Activated naive CD4-positive, alpha-beta T cell treated with anti-CD3 and anti-CD28 coated beads, Interleukin-2, amount 50 U/mL, for 24 hours (primary cell): ENCODE measurements at regions not wholly inside any gene's neighbourhood (a gene's known extent, or its start where the extent isn't known, plus 50 kb on each side); places are given as distances from the start of the nearest gene placed in this dataset.
"Not testable (repeated sequence)": the region's sequence is repeated elsewhere in the genome, so short reads cannot be mapped to it uniquely, and the experiment has no call there.

Source experiments
- H3K27ac Mint-ChIP-seq: one replicate; pipeline ENCODE4 v1.8.0; 2021; ENCODE audit warnings: mild to moderate bottlenecking, mixed read lengths
- H3K27me3 Mint-ChIP-seq: one replicate; pipeline ENCODE4 v1.8.0; 2021; ENCODE audit warnings: mixed read lengths
- H3K36me3 Mint-ChIP-seq: one replicate; pipeline ENCODE4 v1.8.0; 2021; ENCODE audit warnings: mixed read lengths
- H3K4me1 Mint-ChIP-seq: one replicate; pipeline ENCODE4 v1.8.0; 2021; ENCODE audit warnings: mixed read lengths
- H3K4me3 Mint-ChIP-seq: one replicate; pipeline ENCODE4 v1.8.0; 2021; ENCODE audit warnings: mild to moderate bottlenecking, mixed read lengths
- H3K9me3 Mint-ChIP-seq: one replicate; pipeline ENCODE4 v1.8.0; 2021; ENCODE audit warnings: mixed read lengths

- Mint-ChIP-seq H3K9me3 (no peaks in the 10 kb centered on the region), H3K36me3 (no peaks in the 10 kb centered on the region), H3K4me3 (no peak overlapping the region), H3K4me1 (no peaks in the 10 kb centered on the region), H3K27ac (no peak overlapping the region), H3K27me3 (peaks cover 6% of the 10 kb centered on the region)
Observed at GRCh38 chr11:109956124-109956793, 136.9 kb upstream of the ZC3H12C start.

GRCh38 chr11:109957000-109957399, 136.2 kb upstream of the ZC3H12C start:
- Mint-ChIP-seq H3K27me3 (peaks cover 6% of the 10 kb centered on the region), H3K4me1 (no peaks in the 10 kb centered on the region), H3K27ac (no peak overlapping the region), H3K9me3 (no peaks in the 10 kb centered on the region), H3K36me3 (no peaks in the 10 kb centered on the region), H3K4me3 (no peak overlapping the region)

DNA sequence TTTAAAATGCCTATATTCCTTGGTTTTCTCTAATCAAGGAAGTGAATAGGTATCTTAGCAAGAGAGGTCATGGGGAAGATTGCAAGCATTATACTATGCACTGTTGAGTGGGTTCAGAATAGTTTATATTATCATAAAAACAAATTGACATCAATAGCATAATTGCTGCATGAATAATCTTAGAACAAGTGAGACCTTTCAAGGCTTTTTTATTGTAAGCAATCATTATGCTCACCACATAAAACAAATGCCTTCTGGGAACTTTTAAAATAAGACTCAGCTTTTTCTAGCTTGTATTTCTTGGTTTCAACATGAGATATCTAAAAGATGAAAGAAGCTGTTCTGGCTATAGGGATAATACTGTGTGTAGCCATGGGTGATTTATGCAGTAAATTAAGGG, 135.6 kb upstream of the ZC3H12C start:
- Mint-ChIP-seq H3K4me1 (no peaks in the 10 kb centered on the region), H3K4me3 (no peak overlapping the region), H3K9me3 (no peaks in the 10 kb centered on the region), H3K27me3 (peaks cover 6% of the 10 kb centered on the region), H3K36me3 (no peaks in the 10 kb centered on the region), H3K27ac (no peak overlapping the region)

DNA sequence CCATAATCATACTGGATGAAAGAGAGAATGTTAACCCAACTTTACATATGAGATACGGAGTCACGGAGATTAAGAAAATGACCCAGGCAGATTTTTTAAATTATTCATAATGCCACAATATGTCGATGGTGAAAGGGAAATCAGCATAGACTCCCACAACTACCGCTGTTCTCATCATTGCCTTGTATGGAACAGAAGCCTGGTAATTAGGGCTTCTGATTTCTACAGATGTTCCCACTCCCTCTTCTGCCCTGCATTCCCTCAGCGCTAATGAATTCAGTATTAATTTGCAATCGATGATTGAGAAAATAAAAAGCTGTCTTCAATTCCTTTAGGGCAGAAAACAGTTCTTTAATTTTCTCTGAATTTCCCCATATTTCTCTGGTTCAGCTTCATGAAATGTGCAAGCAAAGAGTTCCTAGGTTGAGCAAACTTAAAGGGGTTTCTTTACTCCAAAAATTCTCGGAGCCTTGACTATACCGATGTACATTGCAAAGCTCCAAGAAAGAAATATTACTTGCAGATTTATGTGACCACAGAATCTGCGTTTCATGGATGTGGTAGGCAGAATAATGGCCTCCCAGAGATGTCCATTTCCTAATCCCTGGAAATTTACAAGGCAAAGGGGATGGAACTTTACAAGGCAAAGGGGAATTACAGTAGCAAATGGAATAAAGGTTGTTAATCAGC, 134.9 kb upstream of the ZC3H12C start:
- Mint-ChIP-seq H3K27me3 (peaks cover 5% of the 10 kb centered on the region), H3K9me3 (no peaks in the 10 kb centered on the region), H3K4me3 (no peak overlapping the region), H3K36me3 (no peaks in the 10 kb centered on the region), H3K27ac (no peak overlapping the region), H3K4me1 (no peaks in the 10 kb centered on the region)

DNA sequence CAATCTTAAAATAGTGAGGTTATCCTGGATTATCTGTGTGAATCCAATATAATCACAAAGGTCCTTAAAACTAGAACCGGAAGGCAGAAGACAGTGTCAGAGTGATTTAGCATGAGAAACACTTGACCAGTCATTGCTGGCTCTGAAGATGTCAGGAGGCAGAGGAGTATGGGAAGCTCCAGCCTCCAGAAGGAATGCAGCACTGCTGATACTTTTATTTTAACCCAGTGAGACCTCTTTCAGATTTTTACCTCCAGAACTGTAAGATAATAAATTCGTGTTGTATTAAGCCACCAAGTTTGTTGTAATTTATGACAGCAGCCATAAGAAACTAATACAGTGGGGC, 134.4 kb upstream of the ZC3H12C start:
- Mint-ChIP-seq H3K9me3 (no peaks in the 10 kb centered on the region), H3K27ac (no peak overlapping the region), H3K36me3 (no peaks in the 10 kb centered on the region), H3K4me3 (no peak overlapping the region), H3K4me1 (no peaks in the 10 kb centered on the region), H3K27me3 (peaks cover 4% of the 10 kb centered on the region)

GRCh38 chr11:109960831-109961230, 132.4 kb upstream of the ZC3H12C start:
- peaks cover 2% of the 10 kb centered on the region for H3K27me3 Mint-ChIP-seq
- no peaks in the 10 kb centered on the region for H3K36me3 Mint-ChIP-seq
- no peak overlapping the region for H3K27ac Mint-ChIP-seq

DNA sequence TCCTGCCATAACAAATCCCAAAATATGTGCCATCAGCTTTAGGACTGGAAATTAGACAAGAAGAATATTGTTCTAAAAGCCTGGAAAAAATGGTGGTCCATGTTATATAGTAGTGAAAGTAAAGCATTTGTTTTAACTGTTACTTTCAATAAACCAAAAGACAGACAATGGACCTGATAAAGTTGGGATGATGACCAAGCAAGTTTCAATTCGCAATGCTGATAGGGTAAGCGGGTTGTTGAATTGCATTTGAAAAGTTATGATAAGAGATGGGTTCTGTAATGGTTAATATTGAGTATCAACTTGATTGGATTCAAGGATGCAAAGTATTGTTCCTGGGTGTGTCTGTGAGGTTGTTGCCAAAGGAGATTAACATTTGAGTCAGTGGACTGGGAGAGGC, 131.9 kb upstream of the ZC3H12C start:
- Mint-ChIP-seq H3K4me3 (no peak overlapping the region), H3K4me1 (no peaks in the 10 kb centered on the region), H3K27me3 (peaks cover 2% of the 10 kb centered on the region), H3K9me3 (no peaks in the 10 kb centered on the region), H3K36me3 (no peaks in the 10 kb centered on the region), H3K27ac (no peak overlapping the region)

More at GRCh38 chr11:109960831-109961230, 132.4 kb upstream of the ZC3H12C start:
- H3K4me3 Mint-ChIP-seq: no peak overlapping the region
- H3K9me3 Mint-ChIP-seq: no peaks in the 10 kb centered on the region
- no peaks in the 10 kb centered on the region for H3K4me1 Mint-ChIP-seq

DNA sequence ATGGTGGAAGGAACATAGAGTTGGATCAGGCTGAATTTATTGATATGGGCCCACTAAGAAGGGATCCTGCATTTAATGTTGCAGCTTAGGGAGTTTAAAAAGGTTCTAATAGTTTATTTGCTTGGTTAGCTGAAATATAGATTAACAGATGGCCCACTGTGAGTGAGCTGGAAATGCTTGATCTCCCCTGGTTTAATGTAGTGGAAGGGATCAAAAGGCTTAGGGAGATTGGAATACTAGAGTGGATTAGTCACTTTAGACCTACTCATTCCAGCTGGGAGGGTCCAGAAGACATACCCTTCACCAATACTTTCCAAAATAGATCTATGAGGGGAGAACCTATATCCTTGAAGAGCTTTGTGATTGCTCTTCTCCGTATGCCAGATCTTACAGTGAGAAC, 130.1 kb upstream of the ZC3H12C start:
- Mint-ChIP-seq H3K36me3 (no peaks in the 10 kb centered on the region), H3K27ac (no peak overlapping the region), H3K4me1 (no peaks in the 10 kb centered on the region), H3K27me3 (no peaks in the 10 kb centered on the region), H3K4me3 (no peak overlapping the region), H3K9me3 (no peaks in the 10 kb centered on the region)

- no peaks in the 10 kb centered on the region for H3K4me1 Mint-ChIP-seq
- no peak overlapping the region for H3K27ac Mint-ChIP-seq
- H3K36me3 Mint-ChIP-seq: no peaks in the 10 kb centered on the region
- H3K4me3 Mint-ChIP-seq: no peak overlapping the region
- H3K27me3 Mint-ChIP-seq: no peaks in the 10 kb centered on the region
- no peaks in the 10 kb centered on the region for H3K9me3 Mint-ChIP-seq
Observed at GRCh38 chr11:109964487-109964886, 128.7 kb upstream of the ZC3H12C start.

- H3K27me3 Mint-ChIP-seq, H3K4me3 Mint-ChIP-seq, H3K36me3 Mint-ChIP-seq, H3K9me3 Mint-ChIP-seq, H3K4me1 Mint-ChIP-seq, H3K27ac Mint-ChIP-seq: not testable (repeated sequence)
Observed at GRCh38 chr11:109965445-109965844, 127.7 kb upstream of the ZC3H12C start.

DNA sequence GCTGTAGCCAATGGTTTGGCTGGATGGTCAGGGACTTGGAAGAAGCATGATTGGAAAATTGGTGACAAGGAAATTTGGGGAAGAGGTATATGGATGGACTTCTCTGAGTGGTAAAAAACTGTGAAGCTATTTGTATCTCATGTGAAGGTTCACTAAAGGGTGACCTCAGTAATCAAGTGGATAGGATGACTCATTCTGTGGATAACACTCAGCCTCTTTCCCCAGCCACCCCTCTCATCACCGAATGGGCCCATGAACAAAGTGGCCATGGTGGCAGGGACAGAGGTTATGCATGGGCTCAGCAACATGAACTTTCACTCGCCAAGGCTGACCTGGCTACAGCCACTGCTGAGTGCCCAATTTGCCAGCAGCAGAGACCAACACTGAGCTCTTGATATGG, 127.3 kb upstream of the ZC3H12C start:
- H3K9me3 Mint-ChIP-seq, H3K36me3 Mint-ChIP-seq, H3K4me3 Mint-ChIP-seq, H3K27ac Mint-ChIP-seq, H3K4me1 Mint-ChIP-seq, H3K27me3 Mint-ChIP-seq: not testable (repeated sequence)

GRCh38 chr11:109967136-109967535, 126.1 kb upstream of the ZC3H12C start:
- H3K27me3 Mint-ChIP-seq, H3K4me1 Mint-ChIP-seq, H3K36me3 Mint-ChIP-seq, H3K9me3 Mint-ChIP-seq, H3K27ac Mint-ChIP-seq, H3K4me3 Mint-ChIP-seq: not testable (repeated sequence)

DNA sequence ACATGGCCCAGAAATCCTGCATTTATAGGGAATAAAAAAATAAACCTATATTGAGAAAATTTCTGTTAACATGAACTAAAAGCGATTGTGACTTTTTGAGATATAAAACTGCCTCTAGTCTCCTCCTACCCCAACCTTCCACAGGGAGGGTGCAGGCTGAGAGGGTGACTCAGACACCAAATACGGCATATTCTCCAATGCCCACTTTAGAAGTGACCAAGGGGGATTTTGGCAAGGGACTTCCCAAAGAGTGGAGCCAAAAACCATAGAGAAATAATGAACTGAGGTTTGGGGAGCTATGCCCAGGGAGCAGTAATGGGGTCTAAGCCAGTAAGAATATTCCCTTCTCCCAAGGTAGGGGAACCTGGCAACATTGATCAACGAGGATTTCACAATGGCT, 124.9 kb upstream of the ZC3H12C start:
- Mint-ChIP-seq H3K27ac (no peak overlapping the region), H3K9me3 (no peaks in the 10 kb centered on the region), H3K4me1 (no peaks in the 10 kb centered on the region), H3K36me3 (no peaks in the 10 kb centered on the region), H3K4me3 (no peak overlapping the region), H3K27me3 (no peaks in the 10 kb centered on the region)

DNA sequence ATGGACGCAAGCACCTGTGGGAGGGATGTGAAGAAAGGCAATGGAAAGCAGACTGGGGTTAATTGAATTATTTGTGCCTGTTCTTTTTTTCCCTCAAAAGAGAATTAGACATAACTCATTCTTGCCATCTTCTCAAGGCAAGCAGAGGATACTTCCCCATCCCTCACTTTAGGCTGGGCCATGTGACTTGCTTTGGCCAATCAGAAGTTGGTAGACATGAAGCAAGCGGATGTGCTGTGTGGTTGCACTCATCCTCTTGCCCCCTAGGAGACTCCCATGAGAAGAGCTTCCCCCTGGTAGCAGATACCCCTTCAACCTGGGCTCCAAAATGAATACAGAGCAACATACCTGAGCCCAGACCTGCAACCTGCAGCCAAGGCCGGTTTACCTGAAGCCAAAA, 124.4 kb upstream of the ZC3H12C start:
- H3K4me1 Mint-ChIP-seq: no peaks in the 10 kb centered on the region
- no peaks in the 10 kb centered on the region for H3K27me3 Mint-ChIP-seq
- H3K9me3 Mint-ChIP-seq: no peaks in the 10 kb centered on the region
- H3K27ac Mint-ChIP-seq: no peak overlapping the region
- H3K4me3 Mint-ChIP-seq: no peak overlapping the region
- H3K36me3 Mint-ChIP-seq: no peaks in the 10 kb centered on the region

DNA sequence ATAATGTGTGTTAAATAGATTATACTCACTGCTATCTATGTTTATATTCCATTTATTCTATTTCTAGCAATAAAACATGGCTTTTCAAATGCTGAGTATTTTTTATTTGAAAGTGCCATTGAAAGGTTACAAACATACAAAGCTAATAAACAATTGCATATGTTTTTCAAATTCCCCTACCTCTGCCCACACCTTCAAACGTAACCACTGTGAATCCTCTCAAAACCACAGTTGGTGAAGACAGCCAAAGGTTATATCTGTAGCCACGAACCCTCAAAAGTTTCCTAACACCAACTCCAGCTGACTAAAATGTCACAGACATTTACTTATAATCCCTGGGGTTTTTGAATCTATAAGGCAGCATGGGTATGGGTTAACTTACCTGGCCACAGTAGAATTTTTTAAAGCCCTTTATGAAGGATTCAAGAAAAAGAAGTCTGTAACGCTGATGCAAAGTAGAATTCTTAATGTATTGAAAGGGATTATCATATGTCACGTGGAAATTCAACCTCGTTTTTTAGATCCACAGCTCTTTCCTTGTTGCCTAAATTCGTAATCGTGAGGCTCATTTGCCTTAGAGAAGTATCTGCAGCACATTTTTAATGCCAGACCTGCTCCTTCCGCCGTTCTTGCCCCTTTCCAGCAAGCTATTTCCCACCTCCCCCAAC, 122.5 kb upstream of the ZC3H12C start:
- Mint-ChIP-seq H3K9me3 (no peaks in the 10 kb centered on the region), H3K4me1 (no peaks in the 10 kb centered on the region), H3K27me3 (no peaks in the 10 kb centered on the region), H3K4me3 (no peak overlapping the region), H3K27ac (no peak overlapping the region), H3K36me3 (no peaks in the 10 kb centered on the region)

- Mint-ChIP-seq H3K9me3 (no peaks in the 10 kb centered on the region), H3K27ac (no peak overlapping the region), H3K4me1 (no peaks in the 10 kb centered on the region), H3K27me3 (no peaks in the 10 kb centered on the region), H3K4me3 (no peak overlapping the region), H3K36me3 (no peaks in the 10 kb centered on the region)
Observed at GRCh38 chr11:109971184-109971523, 122.0 kb upstream of the ZC3H12C start.
